DND-41 (cell line): ENCODE measurements at regions not wholly inside any gene's neighbourhood (a gene's known extent, or its start where the extent isn't known, plus 50 kb on each side); places are given as distances from the start of the nearest gene placed in this dataset.

Experiments
- ATAC-seq: fragments of 200-7000 bp; cut with Tn5 transposase; 3 replicates; pipeline ENCODE4 v1.9.1; 2021; ENCODE audit warnings: low read depth; ENCODE audit not compliant: insufficient read depth
- DNase-seq: peaks from one replicate; pipeline ENCODE4 v3.0.0-alpha.2; 2020
- H2AFZ ChIP-seq: 2 replicates; pipeline ENCODE4 v1.6.0; 2012; ENCODE audit warnings: low read depth, low read length
- H3K27ac ChIP-seq: 2 replicates; pipeline ENCODE4 v1.5.1; 2012; ENCODE audit warnings: low read length, inconsistent platforms
- H3K27me3 ChIP-seq: fragments of 200-600 bp; sonication (generic); 2 replicates; pipeline ENCODE4 v1.6.0; 2012; ENCODE audit warnings: low read length, mild to moderate bottlenecking, inconsistent platforms; ENCODE audit not compliant: insufficient read depth, poor library complexity
- H3K36me3 ChIP-seq: 2 replicates; pipeline ENCODE4 v1.5.1; 2012; ENCODE audit warnings: low read length, inconsistent platforms; ENCODE audit not compliant: insufficient read depth
- H3K4me1 ChIP-seq: 2 replicates; pipeline ENCODE4 v1.5.1; 2012; ENCODE audit warnings: mild to moderate bottlenecking, low read length; ENCODE audit not compliant: insufficient read depth
- H3K4me2 ChIP-seq: 2 replicates; pipeline ENCODE4 v1.6.0; 2012; ENCODE audit warnings: mild to moderate bottlenecking, moderate library complexity, low read length, inconsistent platforms; ENCODE audit not compliant: insufficient read depth
- H3K4me3 ChIP-seq, 2 experiments: fragments of 200-600 bp in 1 of 2; shearing (Covaris generic) in 1 of 2; 2 replicates each; pipeline ENCODE4 v1.5.1; 2012 to 2016; ENCODE audit warnings: inconsistent platforms in 2 of 2, low read length in 2 of 2, mild to moderate bottlenecking in 2 of 2, low read depth in 1 of 2, moderate library complexity in 1 of 2
- H3K79me2 ChIP-seq: 2 replicates; pipeline ENCODE4 v1.6.0; 2012; ENCODE audit warnings: low read length, inconsistent platforms; ENCODE audit not compliant: insufficient read depth
- H3K9ac ChIP-seq: 2 replicates; pipeline ENCODE4 v1.6.0; 2012; ENCODE audit warnings: low read depth, mild to moderate bottlenecking, inconsistent platforms, low read length, moderate library complexity
- H3K9me3 ChIP-seq: 2 replicates; pipeline ENCODE4 v1.5.1; 2012; ENCODE audit warnings: low read length, moderate library complexity, mild to moderate bottlenecking, inconsistent platforms; ENCODE audit not compliant: insufficient read depth, severe bottlenecking
- H4K20me1 ChIP-seq: 2 replicates; pipeline ENCODE4 v1.6.0; 2012; ENCODE audit warnings: low read length; ENCODE audit not compliant: insufficient read depth
- EZH2 ChIP-seq: IDR thresholded peaks from 3 replicates; pipeline ENCODE4 v1.6.1; 2012; ENCODE audit warnings: borderline replicate concordance, low read depth, mild to moderate bottlenecking, moderate library complexity, low read length, inconsistent platforms; ENCODE audit not compliant: severe bottlenecking
- TF ChIP-seq, protein P1 (sequence below): IDR thresholded peaks from 2 replicates; pipeline ENCODE4 v1.5.1; 2012; ENCODE audit warnings: borderline replicate concordance, low read length, moderate library complexity, mild to moderate bottlenecking; ENCODE audit not compliant: poor library complexity, severe bottlenecking; ENCODE audit errors: extremely low read depth

DNA sequence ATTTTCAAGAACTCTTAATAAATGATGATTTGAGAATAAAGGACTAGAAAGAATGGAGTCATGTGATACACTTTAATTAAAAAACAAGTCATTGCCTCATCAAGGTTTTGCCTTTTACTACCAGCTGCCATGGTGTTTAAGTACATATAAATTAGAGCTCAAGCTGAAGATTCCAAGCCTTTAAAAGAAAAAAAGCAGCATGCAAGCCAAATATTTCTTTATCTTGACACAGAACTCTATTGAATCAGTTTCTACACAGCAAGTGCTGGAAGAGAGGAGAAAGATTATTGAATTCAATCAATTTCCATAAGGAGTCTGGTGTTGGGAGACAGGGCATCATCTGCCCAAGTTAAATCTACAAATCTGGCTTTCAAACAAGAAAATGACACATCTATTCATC, 347.9 kb downstream of the WDR11 start:
- Histone ChIP-seq H3K27me3 (no peaks in the 10 kb centered on the region), H3K9ac (no peak overlapping the region), H3K4me3 (no peak overlapping the region), H3K79me2 (no peaks in the 10 kb centered on the region), H3K4me1 (no peaks in the 10 kb centered on the region), H3K4me2 (no peak overlapping the region), H3K36me3 (no peaks in the 10 kb centered on the region), H2AFZ (no peak overlapping the region), H4K20me1 (no peaks in the 10 kb centered on the region), H3K9me3 (no peaks in the 10 kb centered on the region), H3K27ac (no peak overlapping the region)
- DNase-seq (no peak), ATAC-seq (no peak)
- TF ChIP-seq EZH2: no peak
- TF ChIP-seq, protein P1, sequence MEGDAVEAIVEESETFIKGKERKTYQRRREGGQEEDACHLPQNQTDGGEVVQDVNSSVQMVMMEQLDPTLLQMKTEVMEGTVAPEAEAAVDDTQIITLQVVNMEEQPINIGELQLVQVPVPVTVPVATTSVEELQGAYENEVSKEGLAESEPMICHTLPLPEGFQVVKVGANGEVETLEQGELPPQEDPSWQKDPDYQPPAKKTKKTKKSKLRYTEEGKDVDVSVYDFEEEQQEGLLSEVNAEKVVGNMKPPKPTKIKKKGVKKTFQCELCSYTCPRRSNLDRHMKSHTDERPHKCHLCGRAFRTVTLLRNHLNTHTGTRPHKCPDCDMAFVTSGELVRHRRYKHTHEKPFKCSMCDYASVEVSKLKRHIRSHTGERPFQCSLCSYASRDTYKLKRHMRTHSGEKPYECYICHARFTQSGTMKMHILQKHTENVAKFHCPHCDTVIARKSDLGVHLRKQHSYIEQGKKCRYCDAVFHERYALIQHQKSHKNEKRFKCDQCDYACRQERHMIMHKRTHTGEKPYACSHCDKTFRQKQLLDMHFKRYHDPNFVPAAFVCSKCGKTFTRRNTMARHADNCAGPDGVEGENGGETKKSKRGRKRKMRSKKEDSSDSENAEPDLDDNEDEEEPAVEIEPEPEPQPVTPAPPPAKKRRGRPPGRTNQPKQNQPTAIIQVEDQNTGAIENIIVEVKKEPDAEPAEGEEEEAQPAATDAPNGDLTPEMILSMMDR: no peak

DNA sequence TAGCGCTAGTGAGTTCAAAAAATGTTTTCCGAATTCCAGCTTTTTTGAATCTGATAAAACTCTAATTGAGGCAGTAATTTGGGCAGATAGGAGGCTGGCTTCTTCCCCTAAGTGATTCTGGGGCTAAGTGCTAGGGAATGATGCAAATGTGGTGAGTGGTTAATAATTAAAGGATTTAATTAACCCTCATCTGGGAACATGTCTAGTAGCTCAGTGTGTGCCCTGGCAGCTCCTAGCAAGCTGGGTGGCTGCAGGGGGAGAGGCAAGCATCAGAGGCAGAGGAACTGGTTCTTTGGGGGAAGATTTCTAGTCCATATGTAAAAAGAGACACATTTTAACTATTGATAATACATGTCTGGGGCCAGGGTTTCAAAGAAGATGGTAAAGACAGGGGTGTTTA, 354.5 kb downstream of the WDR11 start:
- no peak for TF ChIP-seq EZH2
- TF ChIP-seq, protein P1: no peak
- Histone ChIP-seq H3K4me2 (no peak overlapping the region), H3K4me1 (no peaks in the 10 kb centered on the region), H3K9me3 (no peaks in the 10 kb centered on the region), H3K9ac (no peak overlapping the region), H3K4me3 (no peak overlapping the region), H4K20me1 (no peaks in the 10 kb centered on the region; the same call in 1 of the 2 replicates), H2AFZ (no peak overlapping the region), H3K27me3 (peaks cover 5% of the 10 kb centered on the region), H3K27ac (no peak overlapping the region), H3K79me2 (no peaks in the 10 kb centered on the region), H3K36me3 (no peaks in the 10 kb centered on the region)
- ATAC-seq: no peak
- DNase-seq: no peak

DNA sequence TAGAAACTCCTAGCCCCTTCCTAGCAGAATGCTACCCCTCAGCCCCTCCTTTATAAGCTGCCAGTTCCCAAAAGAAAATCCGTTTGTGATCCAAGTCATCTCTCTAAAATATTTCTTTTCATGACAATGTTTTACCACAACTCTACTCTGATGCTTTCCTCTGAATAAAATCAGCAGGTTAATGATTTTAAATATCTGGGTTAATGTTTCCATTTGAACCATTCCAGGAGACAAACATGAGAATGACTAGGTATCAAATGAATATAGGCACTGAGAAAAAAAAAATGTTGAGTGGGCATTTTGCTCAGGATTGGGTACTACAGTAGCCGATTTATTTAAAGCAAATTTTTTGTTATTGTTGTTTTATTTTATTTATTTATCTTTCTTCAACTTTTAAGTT, 360.3 kb downstream of the WDR11 start:
- Histone ChIP-seq H3K79me2 (no peaks in the 10 kb centered on the region), H3K4me1 (no peaks in the 10 kb centered on the region), H3K9ac (no peak overlapping the region), H4K20me1 (no peaks in the 10 kb centered on the region; the same call in 1 of the 2 replicates), H2AFZ (no peak overlapping the region), H3K27me3 (peaks cover 5% of the 10 kb centered on the region), H3K4me2 (no peak overlapping the region), H3K27ac (no peak overlapping the region), H3K4me3 (no peak overlapping the region), H3K36me3 (no peaks in the 10 kb centered on the region), H3K9me3 (no peaks in the 10 kb centered on the region)
- ATAC-seq (no peak), DNase-seq (no peak)
- no peak for TF ChIP-seq EZH2
- TF ChIP-seq, protein P1: no peak

DNA sequence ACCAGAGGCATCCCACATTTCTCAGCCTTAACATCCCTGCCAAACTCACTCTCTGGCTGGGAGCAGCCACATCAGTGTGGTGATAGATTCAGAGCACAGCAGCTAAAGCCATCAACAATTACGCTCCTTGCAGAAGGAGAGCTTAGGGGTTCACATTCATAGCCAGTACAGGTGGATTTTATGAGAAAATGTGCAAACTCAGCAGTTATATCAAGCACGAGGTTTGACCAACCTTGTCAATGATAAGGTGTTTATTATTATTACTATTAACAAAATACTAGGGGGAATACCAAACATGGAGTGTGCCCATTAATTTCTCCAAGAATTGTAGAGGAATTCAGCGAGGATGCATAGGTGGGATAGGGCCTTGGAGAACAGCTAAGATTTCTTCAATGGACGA, 362.3 kb downstream of the WDR11 start:
- Histone ChIP-seq H2AFZ (no peak overlapping the region), H3K36me3 (no peaks in the 10 kb centered on the region), H4K20me1 (no peaks in the 10 kb centered on the region; the same call in 1 of the 2 replicates), H3K79me2 (no peaks in the 10 kb centered on the region), H3K9me3 (no peaks in the 10 kb centered on the region), H3K4me2 (no peak overlapping the region), H3K4me1 (no peaks in the 10 kb centered on the region), H3K4me3 (no peak overlapping the region), H3K27me3 (no peaks in the 10 kb centered on the region), H3K27ac (no peak overlapping the region), H3K9ac (no peak overlapping the region)
- no peak for TF ChIP-seq EZH2
- TF ChIP-seq, protein P1: no peak
- DNase-seq: no peak
- ATAC-seq: no peak
